ENCODE measurements at regions not wholly inside any gene's neighbourhood (a gene's known extent, or its start where the extent isn't known, plus 50 kb on each side); places are given as distances from the start of the nearest gene placed in this dataset.

DNA sequence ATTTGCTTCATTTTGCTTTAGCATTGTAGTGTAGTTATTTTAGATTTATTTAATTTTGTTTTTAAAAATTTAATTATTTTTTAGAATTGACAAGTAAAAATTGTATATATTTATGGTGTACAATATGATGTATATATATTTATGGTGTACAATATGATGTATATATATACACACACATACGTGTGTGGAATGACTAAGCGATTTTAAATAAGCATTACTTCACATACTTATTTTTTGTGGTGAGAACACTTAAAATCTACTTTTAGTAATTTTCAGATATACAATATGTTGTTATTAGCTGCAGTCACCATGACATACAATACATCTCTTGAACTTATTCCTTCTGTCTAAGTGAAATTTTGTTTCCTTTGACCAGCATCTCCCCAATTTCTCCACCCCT is 172.9 kb downstream of the SPRY1 start:
- TF ChIP-seq ARNT (IDR thresholded peaks at IDR 0.05) (no peak), L3MBTL2 (conservative IDR thresholded peaks at IDR 0.05) (no peak), LEF1 (IDR thresholded peaks at IDR 0.05; ENCODE audit: borderline replicate concordance) (no peak), ZNF384 (IDR thresholded peaks at IDR 0.05) (no peak), SP1 (IDR thresholded peaks at IDR 0.05) (no peak), TARDBP (IDR thresholded peaks at IDR 0.05) (no peak)
